ENCODE measurements at regions not wholly inside any gene's neighbourhood (a gene's known extent, or its start where the extent isn't known, plus 50 kb on each side); places are given as distances from the start of the nearest gene placed in this dataset.

- Histone ChIP-seq H3K4me1 (ENCODE audit: control insufficient read depth in 2 of 2, insufficient read depth in 1 of 2, low read depth in 1 of 2, low read length in 2 of 2) (no peaks in the 10 kb centered on the region), H3K36me3 (replicated peaks in 1 of 2; ENCODE audit: control insufficient read depth in 2 of 2, insufficient read depth in 2 of 2, low read length in 2 of 2) (no peaks in the 10 kb centered on the region), H2BK120ac (ENCODE audit: low read depth, low read length) (no peak overlapping the region), H3K9ac (ENCODE audit: low read depth, low read length, poor library complexity) (no peak overlapping the region), H2AK5ac (ENCODE audit: low read depth, low read length) (no peak overlapping the region), H3K27me3 (ENCODE audit: control insufficient read depth in 3 of 3, insufficient read depth in 3 of 3, low read depth in 1 of 3, low read length in 3 of 3) (no peaks in the 10 kb centered on the region), H3K4ac (ENCODE audit: low read length) (no peak overlapping the region), H2BK15ac (ENCODE audit: low read length) (no peak overlapping the region), H3K4me2 (ENCODE audit: insufficient read depth, low read length, poor library complexity, severe bottlenecking) (no peak overlapping the region), H3K9me3 (replicated peaks in 1 of 2; ENCODE audit: control insufficient read depth in 2 of 2, insufficient read depth in 1 of 2, low read depth in 1 of 2, low read length in 2 of 2) (peaks cover 3 to 13% of the 10 kb centered on the region in 2 donors), H2AFZ (ENCODE audit: low read length) (no peak overlapping the region), H4K91ac (ENCODE audit: low read depth, low read length, poor library complexity) (no peak overlapping the region), H3K79me1 (ENCODE audit: low read depth, low read length) (no peaks in the 10 kb centered on the region), H3K23ac (ENCODE audit: low read depth, low read length, poor library complexity) (no peak overlapping the region), H4K8ac (ENCODE audit: low read depth, low read length) (no peak overlapping the region), H2BK5ac (ENCODE audit: low read length) (no peak overlapping the region), H2BK12ac (ENCODE audit: low read length) (no peak overlapping the region), H3K18ac (ENCODE audit: low read length) (no peak overlapping the region), H3K27ac (replicated peaks; ENCODE audit: low read length) (no peak overlapping the region), H3K14ac (ENCODE audit: low read length) (no peak overlapping the region), H3K4me3 (ENCODE audit: low read length in 2 of 2) (no peak overlapping the region)
- no peak for DNase-seq (ENCODE audit: low spot score)
- no CpG with 5 or more reads among the region's 1 CpG for WGBS, 2 donors (ENCODE audit: extremely low coverage in 2 of 2, insufficient read length in 2 of 2, insufficient replicate concordance in 1 of 2)
These were observed 976.7 kb downstream of the TTLL7 start for GRCh38 chr1:83022206-83022605.

GRCh38 chr1:83017701-83018100, 981.2 kb downstream of the TTLL7 start:
- WGBS, 2 donors (ENCODE audit: extremely low coverage in 2 of 2, insufficient read length in 2 of 2, insufficient replicate concordance in 1 of 2) = no CpG with 5 or more reads among the region's 4 CpGs
- H3K4me2 ChIP-seq (ENCODE audit: insufficient read depth, low read length, poor library complexity, severe bottlenecking) = no peak overlapping the region
- H2BK120ac ChIP-seq (ENCODE audit: low read depth, low read length) = no peak overlapping the region
- H3K9me3 ChIP-seq (replicated peaks in 1 of 2; ENCODE audit: control insufficient read depth in 2 of 2, insufficient read depth in 1 of 2, low read depth in 1 of 2, low read length in 2 of 2) = peaks cover 3 to 13% of the 10 kb centered on the region in 2 donors
- H3K79me1 ChIP-seq (ENCODE audit: low read depth, low read length) = no peaks in the 10 kb centered on the region
- H2BK15ac ChIP-seq (ENCODE audit: low read length) = no peak overlapping the region
- no peaks in the 10 kb centered on the region for H3K4me1 ChIP-seq (ENCODE audit: control insufficient read depth in 2 of 2, insufficient read depth in 1 of 2, low read depth in 1 of 2, low read length in 2 of 2)
- no peak overlapping the region for H3K4me3 ChIP-seq (ENCODE audit: low read length in 2 of 2)
- H4K91ac ChIP-seq (ENCODE audit: low read depth, low read length, poor library complexity) = no peak overlapping the region
- DNase-seq (ENCODE audit: low spot score) = no peak
- no peak overlapping the region for H3K4ac ChIP-seq (ENCODE audit: low read length)
- no peak overlapping the region for H3K9ac ChIP-seq (ENCODE audit: low read depth, low read length, poor library complexity)
- H2AFZ ChIP-seq (ENCODE audit: low read length) = no peak overlapping the region
- no peak overlapping the region for H4K8ac ChIP-seq (ENCODE audit: low read depth, low read length)
- no peak overlapping the region for H2AK5ac ChIP-seq (ENCODE audit: low read depth, low read length)
- no peak overlapping the region for H3K18ac ChIP-seq (ENCODE audit: low read length)
- no peak overlapping the region for H3K23ac ChIP-seq (ENCODE audit: low read depth, low read length, poor library complexity)
- H3K36me3 ChIP-seq (replicated peaks in 1 of 2; ENCODE audit: control insufficient read depth in 2 of 2, insufficient read depth in 2 of 2, low read length in 2 of 2) = no peaks in the 10 kb centered on the region
- no peak overlapping the region for H3K14ac ChIP-seq (ENCODE audit: low read length)
- no peak overlapping the region for H2BK5ac ChIP-seq (ENCODE audit: low read length)
- H3K27ac ChIP-seq (replicated peaks; ENCODE audit: low read length) = no peak overlapping the region
- no peak overlapping the region for H2BK12ac ChIP-seq (ENCODE audit: low read length)
- no peaks in the 10 kb centered on the region for H3K27me3 ChIP-seq (ENCODE audit: control insufficient read depth in 3 of 3, insufficient read depth in 3 of 3, low read depth in 1 of 3, low read length in 3 of 3)

- no peak for DNase-seq (ENCODE audit: low spot score)
- no peak overlapping the region for H4K91ac ChIP-seq (ENCODE audit: low read depth, low read length, poor library complexity)
- H2BK15ac ChIP-seq (ENCODE audit: low read length) = no peak overlapping the region
- no peak overlapping the region for H3K23ac ChIP-seq (ENCODE audit: low read depth, low read length, poor library complexity)
- H3K9ac ChIP-seq (ENCODE audit: low read depth, low read length, poor library complexity) = no peak overlapping the region
- no peak overlapping the region for H2AFZ ChIP-seq (ENCODE audit: low read length)
- peaks cover 3 to 13% of the 10 kb centered on the region in 2 donors for H3K9me3 ChIP-seq (replicated peaks in 1 of 2; ENCODE audit: control insufficient read depth in 2 of 2, insufficient read depth in 1 of 2, low read depth in 1 of 2, low read length in 2 of 2)
- no peak overlapping the region for H2BK12ac ChIP-seq (ENCODE audit: low read length)
- no peak overlapping the region for H4K8ac ChIP-seq (ENCODE audit: low read depth, low read length)
- H3K18ac ChIP-seq (ENCODE audit: low read length) = no peak overlapping the region
- no peak overlapping the region for H2BK5ac ChIP-seq (ENCODE audit: low read length)
- H2BK120ac ChIP-seq (ENCODE audit: low read depth, low read length) = no peak overlapping the region
- no peak overlapping the region for H3K14ac ChIP-seq (ENCODE audit: low read length)
- no peak overlapping the region for H2AK5ac ChIP-seq (ENCODE audit: low read depth, low read length)
- no peaks in the 10 kb centered on the region for H3K79me1 ChIP-seq (ENCODE audit: low read depth, low read length)
- no peak overlapping the region for H3K27ac ChIP-seq (replicated peaks; ENCODE audit: low read length)
- H3K4me3 ChIP-seq (ENCODE audit: low read length in 2 of 2) = no peak overlapping the region
- no peak overlapping the region for H3K4me2 ChIP-seq (ENCODE audit: insufficient read depth, low read length, poor library complexity, severe bottlenecking)
- H3K4me1 ChIP-seq (ENCODE audit: control insufficient read depth in 2 of 2, insufficient read depth in 1 of 2, low read depth in 1 of 2, low read length in 2 of 2) = no peaks in the 10 kb centered on the region
- H3K36me3 ChIP-seq (replicated peaks in 1 of 2; ENCODE audit: control insufficient read depth in 2 of 2, insufficient read depth in 2 of 2, low read length in 2 of 2) = no peaks in the 10 kb centered on the region
- WGBS, 2 donors (ENCODE audit: extremely low coverage in 2 of 2, insufficient read length in 2 of 2, insufficient replicate concordance in 1 of 2) = no CpG with 5 or more reads among the region's 1 CpG
- no peak overlapping the region for H3K4ac ChIP-seq (ENCODE audit: low read length)
- no peaks in the 10 kb centered on the region for H3K27me3 ChIP-seq (ENCODE audit: control insufficient read depth in 3 of 3, insufficient read depth in 3 of 3, low read depth in 1 of 3, low read length in 3 of 3)
These were observed 981.7 kb downstream of the TTLL7 start for GRCh38 chr1:83017276-83017675.

GRCh38 chr1:83016354-83016849, 982.5 kb downstream of the TTLL7 start:
- Histone ChIP-seq H3K9me3 (replicated peaks in 1 of 2; ENCODE audit: control insufficient read depth in 2 of 2, insufficient read depth in 1 of 2, low read depth in 1 of 2, low read length in 2 of 2) (peaks cover 3 to 13% of the 10 kb centered on the region in 2 donors), H2BK15ac (ENCODE audit: low read length) (no peak overlapping the region), H4K91ac (ENCODE audit: low read depth, low read length, poor library complexity) (no peak overlapping the region), H3K4me3 (ENCODE audit: low read length in 2 of 2) (no peak overlapping the region), H2AFZ (ENCODE audit: low read length) (no peak overlapping the region), H4K8ac (ENCODE audit: low read depth, low read length) (no peak overlapping the region), H2BK5ac (ENCODE audit: low read length) (no peak overlapping the region), H3K23ac (ENCODE audit: low read depth, low read length, poor library complexity) (no peak overlapping the region), H2BK12ac (ENCODE audit: low read length) (no peak overlapping the region), H3K79me1 (ENCODE audit: low read depth, low read length) (no peaks in the 10 kb centered on the region), H3K27ac (replicated peaks; ENCODE audit: low read length) (no peak overlapping the region), H3K27me3 (ENCODE audit: control insufficient read depth in 3 of 3, insufficient read depth in 3 of 3, low read depth in 1 of 3, low read length in 3 of 3) (no peaks in the 10 kb centered on the region), H3K36me3 (replicated peaks in 1 of 2; ENCODE audit: control insufficient read depth in 2 of 2, insufficient read depth in 2 of 2, low read length in 2 of 2) (no peaks in the 10 kb centered on the region), H3K9ac (ENCODE audit: low read depth, low read length, poor library complexity) (no peak overlapping the region), H2BK120ac (ENCODE audit: low read depth, low read length) (no peak overlapping the region), H3K4me1 (ENCODE audit: control insufficient read depth in 2 of 2, insufficient read depth in 1 of 2, low read depth in 1 of 2, low read length in 2 of 2) (no peaks in the 10 kb centered on the region), H3K14ac (ENCODE audit: low read length) (no peak overlapping the region), H3K4me2 (ENCODE audit: insufficient read depth, low read length, poor library complexity, severe bottlenecking) (no peak overlapping the region), H3K4ac (ENCODE audit: low read length) (no peak overlapping the region), H2AK5ac (ENCODE audit: low read depth, low read length) (no peak overlapping the region), H3K18ac (ENCODE audit: low read length) (no peak overlapping the region)
- no peak for DNase-seq (ENCODE audit: low spot score)
- no CpG with 5 or more reads among the region's 1 CpG for WGBS, 2 donors (ENCODE audit: extremely low coverage in 2 of 2, insufficient read length in 2 of 2, insufficient replicate concordance in 1 of 2)
